PC-3 (cell line): ENCODE measurements at regions not wholly inside any gene's neighbourhood (a gene's known extent, or its start where the extent isn't known, plus 50 kb on each side); places are given as distances from the start of the nearest gene placed in this dataset.

Experiments used
- ATAC-seq: fragments of 200-7000 bp; cut with Tn5 transposase; 2 replicates; pipeline ENCODE4 v1.9.1; 2020; ENCODE audit warnings: mild to moderate bottlenecking, moderate library complexity
- BruUV-seq: library from RNA; stranded (reverse); fragments of 400-500 nt; replicated peaks from 2 replicates; lab custom pipeline; 2021; lab: Mats Ljungman, UMichigan
- CTCF ChIA-PET: fragments of 300-600 bp; sonication (Branson Sonifier 250); formaldehyde crosslinking; loops from one replicate; lab custom pipeline; 2022; ENCODE audit warnings: antibody characterized with exemption; lab: Charles Lee
- POLR2A ChIA-PET: fragments of 300-600 bp; sonication (Branson Sonifier 250); formaldehyde crosslinking; loops from one replicate; lab custom pipeline; 2022; ENCODE audit warnings: antibody characterized with exemption; ENCODE audit not compliant: unreplicated experiment; lab: Charles Lee
- DNase-seq: peaks from one replicate; pipeline ENCODE4 v3.0.0-alpha.2; 2015
- H2AFZ ChIP-seq: fragments of 300-600 bp; sonication (generic); 2 replicates; pipeline ENCODE4 v1.6.0; 2016; ENCODE audit warnings: antibody characterized with exemption, low read length
- H3F3A ChIP-seq: fragments of 300-600 bp; sonication (generic); one replicate; pipeline ENCODE4 v1.6.0; 2017; ENCODE audit warnings: antibody characterized with exemption, low read length, control low read depth, mild to moderate bottlenecking; ENCODE audit not compliant: unreplicated experiment
- H3K27ac ChIP-seq: fragments of 300-600 bp; sonication (generic); 2 replicates; pipeline ENCODE4 v1.5.1; 2016; ENCODE audit warnings: mild to moderate bottlenecking, low read length
- H3K27me3 ChIP-seq: fragments of 300-600 bp; sonication (generic); 2 replicates; pipeline ENCODE4 v1.6.1; 2016; ENCODE audit warnings: low read length, mixed read lengths
- H3K36me3 ChIP-seq: fragments of 300-600 bp; sonication (generic); 2 replicates; pipeline ENCODE4 v1.6.1; 2016; ENCODE audit warnings: low read depth, mixed run types, low read length, mixed read lengths
- H3K4me1 ChIP-seq: fragments of 300-600 bp; sonication (generic); 2 replicates; pipeline ENCODE4 v1.5.1; 2016; ENCODE audit warnings: low read length; ENCODE audit not compliant: insufficient read depth
- H3K4me2 ChIP-seq: fragments of 300-600 bp; sonication (generic); 2 replicates; pipeline ENCODE4 v1.6.0; 2016; ENCODE audit warnings: low read length
- H3K4me3 ChIP-seq: fragments of 300-600 bp; sonication (generic); 2 replicates; pipeline ENCODE4 v1.5.1; 2016; ENCODE audit warnings: mild to moderate bottlenecking, low read length, mixed read lengths
- H3K79me2 ChIP-seq: fragments of 300-600 bp; sonication (generic); 2 replicates; pipeline ENCODE4 v1.6.1; 2017; ENCODE audit warnings: low read length, mixed read lengths
- H3K9ac ChIP-seq: fragments of 300-600 bp; sonication (generic); 2 replicates; pipeline ENCODE4 v1.6.0; 2016; ENCODE audit warnings: mild to moderate bottlenecking, low read length
- H3K9me2 ChIP-seq: fragments of 300-600 bp; sonication (generic); replicated peaks from 2 replicates; pipeline ENCODE4 v1.6.1; 2016; ENCODE audit warnings: mixed run types, low read length, mixed read lengths
- H3K9me3 ChIP-seq: fragments of 300-600 bp; sonication (generic); 2 replicates; pipeline ENCODE4 v1.6.1; 2016; ENCODE audit warnings: low read length, mixed read lengths
- H4K20me1 ChIP-seq: fragments of 300-600 bp; sonication (generic); 2 replicates; pipeline ENCODE4 v1.6.1; 2016; ENCODE audit warnings: low read length, mixed read lengths
- CTCF ChIP-seq: fragments of 300-600 bp; sonication (generic); conservative IDR thresholded peaks from 2 replicates; pipeline ENCODE4 v1.5.1; 2017; ENCODE audit warnings: antibody characterized with exemption, low read depth, mild to moderate bottlenecking, low read length
- EZH2 ChIP-seq: fragments of 300-600 bp; sonication (generic); IDR thresholded peaks from one replicate; pipeline ENCODE4 v1.6.1; 2017; ENCODE audit warnings: antibody characterized with exemption, mild to moderate bottlenecking, low read length; ENCODE audit not compliant: unreplicated experiment
- EZH2phosphoT487 ChIP-seq: fragments of 300-600 bp; sonication (generic); IDR thresholded peaks from 2 replicates; pipeline ENCODE4 v1.6.1; 2018; ENCODE audit warnings: mild to moderate bottlenecking, antibody characterized with exemption, low read length, borderline replicate concordance
- intact Hi-C: fragments of 100-400 bp; cut with micrococcal nuclease; formaldehyde crosslinking; loops from 2 replicates; pipeline ENCODE4 v1.9.0; 2023

GRCh38 chr1:29519108-29519787, 282.9 kb downstream of the PTPRU start:
- H3K9ac ChIP-seq: no peak overlapping the region
- DNase-seq (no peak), ATAC-seq (no peak)
- H3K4me2 ChIP-seq: no peak overlapping the region
- BruUV-seq: no TSS peak
- H3K4me1 ChIP-seq: no peaks in the 10 kb centered on the region
- H3K36me3 ChIP-seq: no peaks in the 10 kb centered on the region
- intact Hi-C loops: loop anchor here (10.0 kb wide), 2 partner anchors 866 to 1186 kb away; no protein-coding TSS in a partner anchor
- ChIA-PET POLR2A (no interaction called here), CTCF (interaction anchor here (0.6 kb wide), 1 partner anchor 402 kb away, joined by 3 read pairs; no protein-coding TSS in a partner anchor)
- no peak overlapping the region for H2AFZ ChIP-seq
- no peaks in the 10 kb centered on the region for H3K79me2 ChIP-seq
- H3K27ac ChIP-seq: no peak overlapping the region
- no peaks in the 10 kb centered on the region for H3K9me3 ChIP-seq
- no peaks in the 10 kb centered on the region for H3K9me2 ChIP-seq
- no peak for TF ChIP-seq EZH2
- TF ChIP-seq EZH2phosphoT487: no peak
- no peak for TF ChIP-seq CTCF
- H3K4me3 ChIP-seq: no peak overlapping the region
- H3K27me3 ChIP-seq: no peaks in the 10 kb centered on the region
- no peaks in the 10 kb centered on the region for H3F3A ChIP-seq
- H4K20me1 ChIP-seq: no peaks in the 10 kb centered on the region

GRCh38 chr1:29518183-29518835, 282.0 kb downstream of the PTPRU start:
- ChIA-PET POLR2A (no interaction called here), CTCF (no interaction called here)
- Histone ChIP-seq H3F3A (no peaks in the 10 kb centered on the region), H3K9me2 (no peaks in the 10 kb centered on the region), H3K27ac (no peak overlapping the region), H3K36me3 (no peaks in the 10 kb centered on the region), H4K20me1 (no peaks in the 10 kb centered on the region), H3K4me2 (no peak overlapping the region), H2AFZ (no peak overlapping the region), H3K9ac (no peak overlapping the region), H3K4me1 (no peaks in the 10 kb centered on the region), H3K79me2 (no peaks in the 10 kb centered on the region), H3K4me3 (no peak overlapping the region), H3K27me3 (no peaks in the 10 kb centered on the region), H3K9me3 (no peaks in the 10 kb centered on the region)
- DNase-seq: no peak
- intact Hi-C loops: loop anchor here (10.0 kb wide), 2 partner anchors 866 to 1186 kb away; no protein-coding TSS in a partner anchor
- no peak for ATAC-seq
- TF ChIP-seq EZH2phosphoT487 (no peak), EZH2 (no peak), CTCF (no peak)
- no TSS peak for BruUV-seq
